Stimulated activated CD4-positive, alpha-beta T cell treated with anti-CD3 and anti-CD28 coated beads, Interleukin-12 subunit alpha, Interleukin-12 subunit beta, amount 100 ng/mL, for 4 hours (primary cell): ENCODE measurements at regions not wholly inside any gene's neighbourhood (a gene's known extent, or its start where the extent isn't known, plus 50 kb on each side); places are given as distances from the start of the nearest gene placed in this dataset.

Experiments used
- DNase-seq: peaks from one replicate; pipeline ENCODE4 v3.0.0-alpha.2; 2020

DNA sequence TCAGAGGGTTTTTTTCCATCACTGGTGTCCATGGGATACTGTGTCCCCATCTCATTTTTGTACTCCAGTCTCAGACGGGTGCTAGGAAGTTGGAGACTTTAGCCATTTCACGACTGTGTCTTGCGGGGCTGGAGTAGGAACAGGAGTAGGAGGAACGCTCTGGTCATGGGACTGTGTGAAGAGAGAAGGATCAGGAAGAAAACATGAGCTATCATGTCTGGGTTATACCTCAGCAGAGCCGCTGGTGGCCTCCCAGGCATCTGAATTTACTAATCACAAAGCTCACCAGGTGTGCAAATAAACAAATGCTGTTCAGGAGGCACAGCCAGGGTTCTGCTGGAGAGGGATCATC lies 225.4 kb downstream of the SEC14L1 start:
- DNase-seq, result no peak

- no peak for DNase-seq
Measured at GRCh38 chr17:77366558-77367245, 225.9 kb downstream of the SEC14L1 start.

DNA sequence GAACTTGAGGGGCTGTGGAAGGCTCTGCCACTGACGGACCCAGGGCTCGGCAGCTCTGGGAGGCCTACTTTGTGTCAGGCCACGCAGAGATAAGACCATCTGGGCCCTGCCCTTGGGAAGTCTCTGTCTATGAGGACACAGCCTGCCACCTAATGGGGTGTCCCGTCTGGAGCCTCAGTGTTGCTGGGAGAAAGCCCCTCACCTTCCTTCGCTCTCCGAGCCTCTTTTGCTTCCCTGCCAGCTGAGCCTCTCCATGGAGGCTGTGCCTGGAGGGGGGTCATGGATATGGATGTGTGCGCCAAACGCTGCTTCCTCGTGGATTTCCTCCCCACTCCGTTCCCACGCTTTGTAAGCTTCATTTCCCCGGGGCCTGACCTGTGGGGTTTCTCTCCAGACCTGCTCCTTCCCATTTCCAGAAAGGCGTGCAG lies 228.8 kb downstream of the SEC14L1 start:
- DNase-seq, result no peak

- no peak for DNase-seq
Measured at GRCh38 chr17:77370586-77370985, 229.8 kb downstream of the SEC14L1 start.

GRCh38 chr17:77371117-77371887 lies 230.5 kb downstream of the SEC14L1 start:
- DNase-seq, result no peak

GRCh38 chr17:77371888-77372443 lies 231.2 kb downstream of the SEC14L1 start:
- no peak for DNase-seq

DNA sequence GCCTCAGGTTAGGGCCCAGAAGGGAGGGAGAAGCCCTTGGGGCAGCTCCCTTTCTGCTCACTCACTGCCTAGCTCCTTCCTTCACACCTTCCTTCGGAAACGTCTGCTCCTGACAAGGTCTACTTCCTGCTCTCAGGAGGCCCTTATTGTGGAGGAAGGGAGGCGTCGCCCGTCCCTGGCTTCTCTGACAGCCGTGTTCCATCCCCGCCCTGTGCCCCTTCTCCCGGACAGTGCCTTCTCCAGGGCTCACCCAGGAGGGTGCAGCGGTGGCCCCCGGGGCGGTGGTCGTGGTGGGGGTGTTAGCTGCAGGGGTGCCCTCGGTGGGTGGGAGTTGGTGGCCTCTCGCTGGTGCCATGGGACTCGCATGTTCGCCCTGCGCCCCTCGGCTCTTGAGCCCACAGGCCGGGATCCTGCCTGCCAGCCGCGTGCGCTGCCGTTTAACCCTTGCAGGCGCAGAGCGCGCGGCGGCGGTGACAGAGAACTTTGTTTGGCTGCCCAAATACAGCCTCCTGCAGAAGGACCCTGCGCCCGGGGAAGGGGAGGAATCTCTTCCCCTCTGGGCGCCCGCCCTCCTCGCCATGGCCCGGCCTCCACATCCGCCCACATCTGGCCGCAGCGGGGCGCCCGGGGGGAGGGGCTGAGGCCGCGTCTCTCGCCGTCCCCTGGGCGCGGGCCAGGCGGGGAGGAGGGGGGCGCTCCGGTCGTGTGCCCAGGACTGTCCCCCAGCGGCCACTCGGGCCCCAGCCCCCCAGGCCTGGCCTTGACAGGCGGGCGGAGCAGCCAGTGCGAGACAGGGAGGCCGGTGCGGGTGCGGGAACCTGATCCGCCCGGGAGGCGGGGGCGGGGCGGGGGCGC lies 231.9 kb downstream of the SEC14L1 start:
- DNase-seq, result peak; percentile 45

DNA sequence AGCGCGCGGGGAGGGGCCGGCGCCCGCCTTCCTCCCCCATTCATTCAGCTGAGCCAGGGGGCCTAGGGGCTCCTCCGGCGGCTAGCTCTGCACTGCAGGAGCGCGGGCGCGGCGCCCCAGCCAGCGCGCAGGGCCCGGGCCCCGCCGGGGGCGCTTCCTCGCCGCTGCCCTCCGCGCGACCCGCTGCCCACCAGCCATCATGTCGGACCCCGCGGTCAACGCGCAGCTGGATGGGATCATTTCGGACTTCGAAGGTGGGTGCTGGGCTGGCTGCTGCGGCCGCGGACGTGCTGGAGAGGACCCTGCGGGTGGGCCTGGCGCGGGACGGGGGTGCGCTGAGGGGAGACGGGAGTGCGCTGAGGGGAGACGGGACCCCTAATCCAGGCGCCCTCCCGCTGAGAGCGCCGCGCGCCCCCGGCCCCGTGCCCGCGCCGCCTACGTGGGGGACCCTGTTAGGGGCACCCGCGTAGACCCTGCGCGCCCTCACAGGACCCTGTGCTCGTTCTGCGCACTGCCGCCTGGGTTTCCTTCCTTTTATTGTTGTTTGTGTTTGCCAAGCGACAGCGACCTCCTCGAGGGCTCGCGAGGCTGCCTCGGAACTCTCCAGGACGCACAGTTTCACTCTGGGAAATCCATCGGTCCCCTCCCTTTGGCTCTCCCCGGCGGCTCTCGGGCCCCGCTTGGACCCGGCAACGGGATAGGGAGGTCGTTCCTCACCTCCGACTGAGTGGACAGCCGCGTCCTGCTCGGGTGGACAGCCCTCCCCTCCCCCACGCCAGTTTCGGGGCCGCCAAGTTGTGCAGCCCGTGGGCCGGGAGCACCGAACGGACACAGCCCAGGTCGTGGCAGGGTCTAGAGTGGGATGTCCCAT lies 232.8 kb downstream of the SEC14L1 start:
- DNase-seq, result no peak

DNA sequence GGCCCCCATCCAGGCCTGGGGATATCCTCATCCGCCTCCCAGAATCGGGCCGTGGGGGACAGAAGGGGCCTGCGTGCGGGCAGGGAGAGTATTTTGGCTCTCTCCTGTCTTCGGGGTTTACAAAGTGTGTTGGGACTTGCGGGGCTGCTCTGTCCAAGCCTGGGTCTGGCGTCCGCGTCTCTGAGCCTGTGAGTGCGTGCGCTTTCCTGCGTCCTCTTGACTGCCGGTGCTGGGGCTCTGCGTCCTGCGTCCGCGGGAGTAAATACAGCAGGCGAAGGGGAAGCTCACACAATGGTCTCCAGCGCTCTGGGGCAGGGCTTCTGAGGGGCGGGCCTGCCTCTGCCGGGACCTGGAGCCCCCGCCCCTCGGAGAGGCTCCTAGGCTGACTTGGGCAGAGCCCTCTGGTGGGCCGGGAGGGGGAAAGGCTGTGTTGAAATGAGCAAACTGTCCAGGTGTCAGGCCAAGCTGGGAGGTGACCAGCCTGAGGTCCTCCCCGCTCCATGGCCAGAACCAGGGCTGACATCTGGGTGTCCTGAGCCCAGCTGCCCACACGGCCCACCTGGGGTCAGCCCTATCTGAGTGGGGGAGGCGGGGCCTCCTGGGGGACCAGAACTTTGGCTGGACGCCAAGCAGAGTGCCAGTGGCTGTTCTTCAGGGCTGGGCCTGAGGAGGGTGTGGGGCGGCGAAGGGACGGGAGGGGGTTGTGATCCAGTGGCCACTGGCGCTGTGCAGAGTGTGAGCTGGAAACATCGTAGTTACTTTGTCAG lies 233.6 kb downstream of the SEC14L1 start:
- peak; percentile 62 for DNase-seq

DNA sequence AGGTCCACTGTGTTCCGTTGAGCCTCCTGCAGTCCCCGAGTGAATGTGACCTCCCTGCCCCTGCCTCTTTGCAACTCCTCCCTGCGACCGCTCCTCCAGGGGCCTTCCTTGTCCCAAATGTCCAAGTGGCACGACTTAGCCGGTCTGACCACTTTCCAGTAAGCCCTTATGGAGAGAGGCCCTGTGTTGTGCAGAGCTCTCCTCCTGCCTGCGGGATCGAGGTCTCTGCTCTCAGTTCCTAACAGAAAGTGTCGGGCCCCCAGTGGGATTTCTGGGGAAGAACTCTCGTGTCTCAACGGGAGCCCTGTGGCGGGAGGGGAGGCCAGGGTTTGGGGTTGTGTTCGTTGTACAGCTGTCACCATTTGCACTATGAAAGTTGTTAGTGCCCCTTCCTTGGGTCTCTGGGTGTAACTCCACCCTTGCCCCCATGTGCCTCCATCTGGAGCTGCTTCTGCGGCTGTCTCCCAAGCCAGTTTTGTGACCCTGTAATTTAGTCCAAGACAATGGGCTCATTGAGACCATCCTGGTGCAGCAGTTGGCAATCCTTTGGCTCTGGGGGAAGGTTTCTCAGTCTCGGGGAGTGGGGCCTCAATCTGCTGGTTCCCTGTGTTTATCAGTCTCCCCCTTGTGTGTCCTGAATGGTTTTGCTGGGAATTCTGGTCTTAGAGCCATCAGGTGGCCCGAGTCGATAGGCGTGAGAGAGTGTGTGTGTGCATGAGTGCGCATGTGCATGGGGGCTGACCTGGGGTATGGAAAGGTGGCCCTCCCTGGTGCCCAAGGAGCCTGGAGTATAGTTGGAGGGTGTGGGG lies 234.5 kb downstream of the SEC14L1 start:
- DNase-seq, result no peak

GRCh38 chr17:77375917-77376651 lies 235.3 kb downstream of the SEC14L1 start:
- DNase-seq, result peak; percentile 56

GRCh38 chr17:77376795-77377709 lies 236.3 kb downstream of the SEC14L1 start:
- no peak for DNase-seq

DNA sequence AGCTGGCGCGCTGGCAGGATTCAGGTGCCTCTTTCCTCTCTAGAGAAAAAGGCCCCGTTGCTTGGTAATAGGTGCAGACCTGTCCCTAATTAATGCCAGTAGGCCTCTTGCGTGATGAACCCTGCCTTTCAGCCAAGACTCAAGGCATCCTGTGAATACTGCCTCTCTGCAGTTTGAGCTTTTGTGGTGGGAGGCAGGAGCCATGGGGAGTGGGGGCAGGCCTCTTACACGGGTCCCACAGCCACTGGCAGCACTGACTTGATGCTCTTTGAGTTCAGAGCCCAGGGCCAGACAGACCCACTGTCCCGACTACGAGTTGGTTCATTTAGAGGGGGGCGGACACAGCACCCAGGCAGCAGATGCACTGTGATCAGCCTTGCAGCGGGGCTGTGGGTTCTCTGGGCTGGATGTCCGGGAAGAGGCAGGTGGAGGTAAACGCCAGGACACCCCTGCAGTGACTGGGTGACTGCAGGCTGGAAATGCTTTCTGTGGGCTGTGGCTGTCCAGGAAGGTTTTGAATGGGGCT lies 237.0 kb downstream of the SEC14L1 start:
- no peak for DNase-seq

DNA sequence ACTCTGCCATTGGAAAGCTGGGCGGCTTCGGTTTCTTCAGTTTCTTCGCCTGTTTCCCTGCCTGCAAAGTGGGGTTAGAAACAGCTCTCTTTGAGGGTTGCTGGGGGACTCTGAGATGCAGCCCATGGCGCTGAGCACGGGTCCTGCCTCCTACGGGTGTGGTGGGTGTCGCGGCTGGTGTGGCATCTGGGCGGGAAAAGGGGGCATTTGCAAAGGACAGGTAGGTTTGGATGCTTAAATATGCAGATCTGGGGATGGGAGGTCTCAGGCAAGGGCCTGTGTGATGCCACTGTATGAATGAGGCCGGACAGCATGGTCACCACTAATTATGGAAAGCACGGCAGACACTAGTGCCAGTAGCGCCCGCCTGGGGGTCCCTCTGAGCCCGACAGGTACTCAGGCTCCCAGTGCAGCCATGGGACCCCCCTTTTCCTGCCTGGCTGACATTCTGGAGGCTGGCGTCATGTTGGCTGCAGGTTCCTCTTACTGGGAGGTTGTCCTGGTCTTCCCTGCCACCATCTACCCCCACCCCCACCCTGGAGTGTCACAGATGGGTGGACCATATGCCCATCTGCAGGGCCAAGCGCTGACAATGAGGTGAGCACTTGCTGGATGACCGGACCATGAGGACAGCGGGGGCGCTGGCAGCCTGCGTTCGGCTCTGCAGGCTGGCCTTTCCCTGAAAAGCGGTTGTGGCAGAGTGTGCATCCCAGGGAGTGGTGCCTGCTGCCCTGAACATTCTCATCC lies 237.7 kb downstream of the SEC14L1 start:
- DNase-seq, result no peak

DNA sequence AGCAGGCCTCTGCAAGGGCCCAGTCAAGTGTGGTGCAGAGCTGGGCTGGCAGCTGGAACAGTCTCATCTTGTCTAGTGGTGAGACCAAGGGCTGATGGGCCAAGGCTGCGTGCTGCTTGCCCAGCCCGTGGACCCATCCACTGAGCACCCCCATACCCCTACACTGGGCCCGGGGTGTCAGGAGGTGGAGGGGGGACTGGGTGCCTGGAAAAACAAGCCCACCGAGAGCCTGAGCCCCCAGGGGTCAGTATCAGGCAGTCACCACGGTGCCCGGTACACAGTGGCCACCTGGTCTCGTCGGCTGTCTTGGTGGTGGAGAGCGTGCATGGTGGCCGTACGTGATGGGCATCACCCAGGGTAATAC lies 238.3 kb downstream of the SEC14L1 start:
- DNase-seq, result no peak

DNA sequence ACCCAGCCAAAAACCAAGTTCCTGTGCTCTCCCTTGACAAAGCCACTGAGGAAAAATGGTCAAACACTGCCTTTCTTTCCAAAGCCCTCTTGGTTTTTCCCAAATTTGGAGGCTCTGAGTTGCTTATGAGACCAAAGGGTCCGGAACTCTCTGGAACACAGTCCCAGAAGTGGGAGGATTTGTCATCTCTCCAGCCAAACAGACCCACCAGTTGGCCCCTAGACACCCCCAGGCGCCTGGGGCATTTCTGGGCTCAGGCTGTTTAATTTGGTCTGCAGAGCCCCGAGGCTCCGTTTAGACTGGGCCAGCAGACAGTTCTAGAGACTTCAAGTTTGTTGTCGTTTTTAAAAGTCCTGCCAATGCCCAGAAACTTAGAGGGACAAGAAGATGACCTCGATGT lies 239.1 kb downstream of the SEC14L1 start:
- no peak for DNase-seq

DNA sequence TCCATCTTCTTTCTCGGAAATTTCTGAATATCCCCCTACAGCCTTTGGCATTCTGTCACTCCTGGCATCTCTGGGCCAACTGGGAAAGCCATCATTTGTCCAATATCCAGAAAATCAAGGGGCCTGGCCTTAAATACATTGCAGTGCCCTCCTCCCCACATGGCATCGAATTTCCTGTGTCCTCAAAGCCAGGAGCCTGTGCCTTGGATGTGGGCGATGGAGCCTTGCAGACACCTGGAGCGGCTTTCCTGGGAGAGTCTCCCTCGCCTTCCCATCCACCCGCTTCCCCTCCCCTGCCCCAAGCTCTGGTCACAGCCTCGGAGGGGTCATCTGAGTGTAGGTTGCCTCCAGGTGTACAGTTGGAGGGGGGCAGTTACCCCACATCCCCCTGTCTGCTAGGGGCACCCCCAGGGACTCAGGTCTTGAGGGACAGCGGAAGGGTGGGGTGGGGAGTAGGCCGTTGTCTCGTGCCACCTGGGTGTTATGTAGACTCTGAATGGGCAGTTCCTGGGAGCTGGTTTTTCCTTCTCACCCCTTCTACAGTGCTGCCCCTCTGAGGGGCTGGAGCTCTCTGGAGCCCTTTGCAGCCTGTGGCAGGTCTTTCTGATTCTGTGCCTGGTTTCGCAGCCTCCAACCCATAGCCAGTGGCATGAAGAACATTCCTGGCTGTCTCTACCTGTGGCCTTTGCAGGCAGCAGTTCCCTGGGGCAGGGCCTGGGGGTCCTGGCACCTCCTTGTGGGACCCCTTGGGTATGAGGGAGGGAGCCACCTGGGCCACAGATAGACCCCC lies 239.8 kb downstream of the SEC14L1 start:
- no peak for DNase-seq
